Central memory CD8-positive, alpha-beta T cell (primary cell): ENCODE measurements at regions not wholly inside any gene's neighbourhood (a gene's known extent, or its start where the extent isn't known, plus 50 kb on each side); places are given as distances from the start of the nearest gene placed in this dataset.
A peak's percentile ranks its signal among the peaks of the same experiment; 100 is the strongest.
"Not testable (repeated sequence)": the region's sequence is repeated elsewhere in the genome, so short reads cannot be mapped to it uniquely, and the experiment has no call there.

Source experiments
- ATAC-seq: fragments of 150-1000 bp; cut with Tn5 transposase; replicated peaks from 2 replicates; pipeline ENCODE4 v1.10.0; 2022; ENCODE audit warnings: mild to moderate bottlenecking, moderate FRiP score, moderate number of reproducible peaks; ENCODE audit not compliant: poor library complexity, severe bottlenecking; ENCODE audit errors: extremely low read depth
- DNase-seq, 2 donors: peaks; one replicate each; pipeline ENCODE4 v3.0.0; 2021; ENCODE audit warnings: low spot score in 2 of 2
- H3K27ac Mint-ChIP-seq: one replicate; pipeline ENCODE4 v1.8.0; 2022; ENCODE audit warnings: low read depth, mild to moderate bottlenecking, moderate library complexity, mixed read lengths
- H3K27me3 Mint-ChIP-seq: one replicate; pipeline ENCODE4 v1.8.0; 2022; ENCODE audit warnings: mixed read lengths
- H3K36me3 Mint-ChIP-seq: one replicate; pipeline ENCODE4 v1.8.0; 2022; ENCODE audit warnings: mild to moderate bottlenecking, moderate library complexity, mixed read lengths; ENCODE audit not compliant: insufficient read depth
- H3K4me1 Mint-ChIP-seq: one replicate; pipeline ENCODE4 v1.8.0; 2022; ENCODE audit warnings: mixed read lengths
- H3K4me3 Mint-ChIP-seq: one replicate; pipeline ENCODE4 v1.8.0; 2022; ENCODE audit warnings: mild to moderate bottlenecking, moderate library complexity, mixed read lengths
- H3K9me3 Mint-ChIP-seq: one replicate; pipeline ENCODE4 v1.8.0; 2022; ENCODE audit warnings: mixed read lengths

GRCh38 chr3:87788516-87788915, 270.3 kb downstream of the CGGBP1 start:
- Mint-ChIP-seq H3K9me3 (no peaks in the 10 kb centered on the region), H3K36me3 (peaks cover 1% of the 10 kb centered on the region), H3K4me1 (peaks cover 11% of the 10 kb centered on the region), H3K27ac (no peak overlapping the region), H3K4me3 (no peak overlapping the region), H3K27me3 (peaks cover 50% of the 10 kb centered on the region)
- no peak for ATAC-seq
- DNase-seq, result no peak

GRCh38 chr3:87780811-87781210, 278.0 kb downstream of the CGGBP1 start:
- Mint-ChIP-seq H3K27ac (no peak overlapping the region), H3K4me3 (no peak overlapping the region), H3K9me3 (no peaks in the 10 kb centered on the region), H3K36me3 (no peaks in the 10 kb centered on the region), H3K4me1 (no peaks in the 10 kb centered on the region), H3K27me3 (peaks cover 51% of the 10 kb centered on the region)
- ATAC-seq, result no peak
- no peak for DNase-seq

- no peak overlapping the region for H3K4me3 Mint-ChIP-seq
- peaks cover 70% of the 10 kb centered on the region for H3K27me3 Mint-ChIP-seq
- ATAC-seq, result no peak
- H3K36me3 Mint-ChIP-seq, result no peaks in the 10 kb centered on the region
- no peak for DNase-seq
- no peaks in the 10 kb centered on the region for H3K9me3 Mint-ChIP-seq
- no peaks in the 10 kb centered on the region for H3K4me1 Mint-ChIP-seq
- no peak overlapping the region for H3K27ac Mint-ChIP-seq
Measured at GRCh38 chr3:87778876-87779275, 279.9 kb downstream of the CGGBP1 start.

GRCh38 chr3:87771337-87772192, 287.2 kb downstream of the CGGBP1 start:
- Mint-ChIP-seq H3K9me3 (no peaks in the 10 kb centered on the region), H3K36me3 (no peaks in the 10 kb centered on the region), H3K27ac (no peak overlapping the region), H3K4me1 (no peaks in the 10 kb centered on the region), H3K27me3 (peaks cover 41% of the 10 kb centered on the region), H3K4me3 (no peak overlapping the region)
- ATAC-seq (peak; percentile 71), DNase-seq (no peak)

GRCh38 chr3:87766721-87767120, 292.1 kb downstream of the CGGBP1 start:
- H3K36me3 Mint-ChIP-seq, result no peaks in the 10 kb centered on the region
- H3K4me1 Mint-ChIP-seq, result no peaks in the 10 kb centered on the region
- no peak overlapping the region for H3K4me3 Mint-ChIP-seq
- no peak for DNase-seq
- no peak for ATAC-seq
- H3K27ac Mint-ChIP-seq, result no peak overlapping the region
- peaks cover 14% of the 10 kb centered on the region for H3K27me3 Mint-ChIP-seq
- H3K9me3 Mint-ChIP-seq, result no peaks in the 10 kb centered on the region

- Mint-ChIP-seq H3K36me3 (no peaks in the 10 kb centered on the region), H3K27ac (no peak overlapping the region), H3K27me3 (peaks cover 12% of the 10 kb centered on the region), H3K9me3 (no peaks in the 10 kb centered on the region), H3K4me3 (no peak overlapping the region), H3K4me1 (no peaks in the 10 kb centered on the region)
- ATAC-seq, result no peak
- no peak for DNase-seq
Measured at GRCh38 chr3:87765256-87765655, 293.5 kb downstream of the CGGBP1 start.

GRCh38 chr3:87761795-87762194, 297.0 kb downstream of the CGGBP1 start:
- Mint-ChIP-seq H3K4me1 (no peaks in the 10 kb centered on the region), H3K36me3 (no peaks in the 10 kb centered on the region), H3K4me3 (no peak overlapping the region), H3K27ac (no peak overlapping the region), H3K9me3 (no peaks in the 10 kb centered on the region), H3K27me3 (no peaks in the 10 kb centered on the region)
- ATAC-seq (no peak), DNase-seq (no peak)

GRCh38 chr3:87761341-87761740, 297.5 kb downstream of the CGGBP1 start:
- Mint-ChIP-seq H3K9me3 (peaks cover 1% of the 10 kb centered on the region), H3K4me3 (no peak overlapping the region), H3K4me1 (no peaks in the 10 kb centered on the region), H3K27me3 (no peaks in the 10 kb centered on the region), H3K27ac (no peak overlapping the region), H3K36me3 (no peaks in the 10 kb centered on the region)
- DNase-seq (no peak), ATAC-seq (no peak)

- Mint-ChIP-seq H3K27me3 (peaks cover 12% of the 10 kb centered on the region), H3K27ac (no peak overlapping the region), H3K4me3 (no peak overlapping the region), H3K9me3 (peaks cover 6% of the 10 kb centered on the region), H3K4me1 (no peaks in the 10 kb centered on the region), H3K36me3 (no peaks in the 10 kb centered on the region)
- no peak for ATAC-seq
- DNase-seq, result no peak
Measured at GRCh38 chr3:87756616-87757015, 302.2 kb downstream of the CGGBP1 start.

- H3K4me1 Mint-ChIP-seq, result no peaks in the 10 kb centered on the region
- ATAC-seq (no peak), DNase-seq (no peak)
- H3K36me3 Mint-ChIP-seq, result no peaks in the 10 kb centered on the region
- peaks cover 6% of the 10 kb centered on the region for H3K9me3 Mint-ChIP-seq
- peaks cover 12% of the 10 kb centered on the region for H3K27me3 Mint-ChIP-seq
- H3K27ac Mint-ChIP-seq, result no peak overlapping the region
- no peak overlapping the region for H3K4me3 Mint-ChIP-seq
Measured at GRCh38 chr3:87755852-87756251, 303.0 kb downstream of the CGGBP1 start.

GRCh38 chr3:87742250-87742649, 316.6 kb downstream of the CGGBP1 start:
- DNase-seq (no peak), ATAC-seq (no peak)
- Mint-ChIP-seq H3K4me1 (no peaks in the 10 kb centered on the region), H3K9me3 (peaks cover 26% of the 10 kb centered on the region), H3K36me3 (no peaks in the 10 kb centered on the region), H3K4me3 (no peak overlapping the region), H3K27me3 (peaks cover 5% of the 10 kb centered on the region), H3K27ac (no peak overlapping the region)

- H3K27ac Mint-ChIP-seq, H3K27me3 Mint-ChIP-seq, H3K4me3 Mint-ChIP-seq, DNase-seq, H3K36me3 Mint-ChIP-seq, H3K4me1 Mint-ChIP-seq, ATAC-seq: not testable (repeated sequence)
- peaks cover 26% of the 10 kb centered on the region for H3K9me3 Mint-ChIP-seq
Measured at GRCh38 chr3:87740894-87741293, 317.9 kb downstream of the CGGBP1 start.

GRCh38 chr3:87737817-87738216, 321.0 kb downstream of the CGGBP1 start:
- not testable (repeated sequence) for H3K4me1 Mint-ChIP-seq, DNase-seq, H3K36me3 Mint-ChIP-seq, H3K27ac Mint-ChIP-seq, ATAC-seq, H3K27me3 Mint-ChIP-seq, H3K4me3 Mint-ChIP-seq
- H3K9me3 Mint-ChIP-seq, result peaks cover 25% of the 10 kb centered on the region
